ENCODE measurements at regions not wholly inside any gene's neighbourhood (a gene's known extent, or its start where the extent isn't known, plus 50 kb on each side); places are given as distances from the start of the nearest gene placed in this dataset.

DNA sequence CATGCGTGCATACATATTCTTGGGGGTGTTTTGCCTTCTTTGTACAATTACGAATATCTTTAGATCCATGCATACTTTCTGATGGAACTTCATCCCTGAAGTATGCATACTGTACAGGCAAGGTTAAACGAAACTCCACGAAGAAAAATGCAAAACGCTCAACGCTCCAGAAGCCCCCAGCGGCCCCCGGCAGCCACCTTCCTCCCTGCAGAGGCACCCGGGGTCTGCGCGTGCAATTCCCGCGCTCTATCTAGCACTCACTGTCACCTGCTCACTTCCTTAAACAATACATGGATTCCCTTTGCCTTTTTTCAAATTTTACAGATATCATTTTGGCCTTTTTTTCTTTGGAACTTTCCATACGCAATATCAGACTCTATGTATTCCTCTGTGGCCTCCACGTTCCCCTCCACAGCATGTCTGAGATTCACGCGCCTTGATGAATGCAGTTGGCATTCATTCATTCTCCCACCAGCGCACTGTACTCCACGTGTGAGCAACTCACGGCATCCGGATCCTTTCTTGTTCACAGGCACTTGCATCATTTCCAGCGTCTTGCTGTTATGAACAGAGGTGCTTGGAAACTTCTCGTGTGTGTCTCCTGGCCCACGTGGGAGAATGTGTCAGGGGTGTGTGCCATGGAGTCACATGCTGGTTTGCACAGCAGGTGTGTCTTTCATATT is 214.3 kb downstream of the CTTN start:
- Histone ChIP-seq H2AFZ (no peak overlapping the region), H3K9me3 (ENCODE audit: low read depth) (no peaks in the 10 kb centered on the region), H3K9me2 (replicated peaks; ENCODE audit: insufficient read depth) (no peaks in the 10 kb centered on the region), H3K4me3 (no peak overlapping the region), H3K27ac (no peak overlapping the region), H3K4me2 (no peak overlapping the region), H3K4me1 (ENCODE audit: insufficient read depth) (peaks cover 4% of the 10 kb centered on the region), H3K79me2 (no peaks in the 10 kb centered on the region), H3K36me3 (replicated peaks; ENCODE audit: insufficient read depth, low read depth) (no peaks in the 10 kb centered on the region), H4K20me1 (ENCODE audit: insufficient read depth, poor library complexity, severe bottlenecking) (no peaks in the 10 kb centered on the region), H3K27me3 (no peaks in the 10 kb centered on the region)
- DNase-seq (ENCODE audit: low spot score) = no peak
- TF ChIP-seq EZH2 (IDR thresholded peaks at IDR 0.05; ENCODE audit: borderline replicate concordance) (no peak), EZH2phosphoT487 (IDR thresholded peaks at IDR 0.05; ENCODE audit: low read depth, severe bottlenecking, unreplicated experiment) (no peak)
- TF ChIP-seq, protein P1, sequence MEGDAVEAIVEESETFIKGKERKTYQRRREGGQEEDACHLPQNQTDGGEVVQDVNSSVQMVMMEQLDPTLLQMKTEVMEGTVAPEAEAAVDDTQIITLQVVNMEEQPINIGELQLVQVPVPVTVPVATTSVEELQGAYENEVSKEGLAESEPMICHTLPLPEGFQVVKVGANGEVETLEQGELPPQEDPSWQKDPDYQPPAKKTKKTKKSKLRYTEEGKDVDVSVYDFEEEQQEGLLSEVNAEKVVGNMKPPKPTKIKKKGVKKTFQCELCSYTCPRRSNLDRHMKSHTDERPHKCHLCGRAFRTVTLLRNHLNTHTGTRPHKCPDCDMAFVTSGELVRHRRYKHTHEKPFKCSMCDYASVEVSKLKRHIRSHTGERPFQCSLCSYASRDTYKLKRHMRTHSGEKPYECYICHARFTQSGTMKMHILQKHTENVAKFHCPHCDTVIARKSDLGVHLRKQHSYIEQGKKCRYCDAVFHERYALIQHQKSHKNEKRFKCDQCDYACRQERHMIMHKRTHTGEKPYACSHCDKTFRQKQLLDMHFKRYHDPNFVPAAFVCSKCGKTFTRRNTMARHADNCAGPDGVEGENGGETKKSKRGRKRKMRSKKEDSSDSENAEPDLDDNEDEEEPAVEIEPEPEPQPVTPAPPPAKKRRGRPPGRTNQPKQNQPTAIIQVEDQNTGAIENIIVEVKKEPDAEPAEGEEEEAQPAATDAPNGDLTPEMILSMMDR (IDR thresholded peaks at IDR 0.05; ENCODE audit: poor library complexity) = no peak
- 94% methylated on average over 24 of the region's 24 CpGs for WGBS (ENCODE audit: low lambda C conversion rate, missing lambda C conversion rate)

DNA sequence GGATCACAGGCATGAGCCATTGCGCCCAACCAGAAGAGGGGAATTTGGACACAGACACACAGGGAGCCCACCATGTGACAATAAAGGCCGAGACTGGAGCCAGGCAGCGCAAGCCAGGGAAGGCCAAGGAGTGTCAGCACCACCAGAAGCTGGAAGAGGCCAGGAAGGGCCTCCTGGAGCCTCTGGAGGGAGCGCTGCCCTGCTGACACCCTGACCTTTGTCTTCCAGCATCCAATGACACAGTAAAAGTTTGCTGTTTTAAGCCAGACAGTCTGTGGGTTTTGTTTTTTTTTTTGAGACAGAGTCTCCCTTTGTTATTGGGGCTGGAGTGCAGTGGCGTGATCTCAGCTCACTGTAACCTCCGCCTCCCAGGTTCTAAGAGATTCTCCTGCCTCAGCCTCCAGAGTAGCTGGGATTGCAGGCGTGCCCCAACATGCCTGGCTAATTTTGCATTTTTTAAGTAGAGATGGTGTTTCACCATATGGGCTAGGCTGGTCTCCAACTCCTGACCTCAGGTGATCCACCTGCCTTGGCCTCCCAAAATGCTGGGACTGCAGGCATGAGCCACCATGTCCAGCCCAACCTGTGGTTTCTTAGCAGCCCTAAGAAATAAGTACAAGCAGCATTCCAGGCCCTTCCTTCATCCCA is 215.8 kb downstream of the CTTN start:
- Histone ChIP-seq H3K9me2 (replicated peaks; ENCODE audit: insufficient read depth) (no peaks in the 10 kb centered on the region), H4K20me1 (ENCODE audit: insufficient read depth, poor library complexity, severe bottlenecking) (no peaks in the 10 kb centered on the region), H3K36me3 (replicated peaks; ENCODE audit: insufficient read depth, low read depth) (no peaks in the 10 kb centered on the region), H3K27me3 (no peaks in the 10 kb centered on the region), H2AFZ (no peak overlapping the region), H3K4me2 (no peak overlapping the region), H3K79me2 (no peaks in the 10 kb centered on the region), H3K4me1 (ENCODE audit: insufficient read depth) (peaks cover 4% of the 10 kb centered on the region), H3K4me3 (no peak overlapping the region), H3K9me3 (ENCODE audit: low read depth) (no peaks in the 10 kb centered on the region), H3K27ac (no peak overlapping the region)
- no peak for DNase-seq (ENCODE audit: low spot score)
- TF ChIP-seq EZH2 (IDR thresholded peaks at IDR 0.05; ENCODE audit: borderline replicate concordance) (no peak), EZH2phosphoT487 (IDR thresholded peaks at IDR 0.05; ENCODE audit: low read depth, severe bottlenecking, unreplicated experiment) (no peak)
- TF ChIP-seq, protein P1 (IDR thresholded peaks at IDR 0.05; ENCODE audit: poor library complexity) = no peak
- 96% methylated on average over 7 of the region's 7 CpGs for WGBS (ENCODE audit: low lambda C conversion rate, missing lambda C conversion rate)

DNA sequence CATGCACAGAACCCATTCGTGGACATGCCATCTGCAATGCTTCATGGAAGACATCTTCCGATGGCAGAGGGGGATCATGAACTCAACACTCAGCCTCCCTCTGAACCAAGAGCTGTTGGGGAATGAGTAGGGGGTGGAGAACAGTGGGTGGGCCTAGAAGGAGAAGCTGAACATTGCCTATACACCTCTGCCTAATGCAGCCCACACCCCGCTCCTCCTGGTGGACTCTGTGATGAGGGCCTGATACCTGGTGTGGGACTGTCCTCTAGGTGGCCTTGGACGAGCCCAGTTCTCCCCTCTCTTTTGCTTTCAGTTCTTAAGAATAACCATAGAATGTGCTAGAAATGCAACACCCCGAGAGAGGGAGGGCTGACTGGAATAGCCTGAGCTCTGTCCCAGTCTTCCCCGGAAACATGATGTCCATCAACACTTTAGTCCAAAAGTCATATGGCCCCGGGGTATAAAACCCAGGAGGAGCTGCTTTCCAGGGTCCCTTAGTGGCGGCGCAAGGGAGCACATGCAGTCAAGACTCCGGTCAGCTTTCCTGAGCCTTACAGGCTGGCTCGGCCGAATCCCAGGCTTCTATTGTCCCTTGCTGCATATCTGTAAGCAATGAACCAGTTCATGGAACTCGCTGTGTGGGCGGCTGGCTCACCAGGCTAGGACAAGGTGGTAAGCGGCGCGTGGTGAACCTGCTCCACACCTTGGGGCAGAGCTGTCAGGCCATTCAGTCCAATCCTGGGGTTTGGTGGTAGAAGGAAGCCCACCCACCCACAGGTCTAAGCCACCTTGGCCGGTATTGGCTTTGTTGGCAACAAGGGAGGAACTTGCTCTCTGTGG is 216.9 kb downstream of the CTTN start:
- Histone ChIP-seq H3K27ac (no peak overlapping the region), H3K79me2 (no peaks in the 10 kb centered on the region), H3K4me2 (no peak overlapping the region), H3K4me1 (ENCODE audit: insufficient read depth) (peaks cover 4% of the 10 kb centered on the region), H3K27me3 (no peaks in the 10 kb centered on the region), H3K4me3 (no peak overlapping the region), H3K36me3 (replicated peaks; ENCODE audit: insufficient read depth, low read depth) (no peaks in the 10 kb centered on the region), H3K9me3 (ENCODE audit: low read depth) (no peaks in the 10 kb centered on the region), H4K20me1 (ENCODE audit: insufficient read depth, poor library complexity, severe bottlenecking) (no peaks in the 10 kb centered on the region), H3K9me2 (replicated peaks; ENCODE audit: insufficient read depth) (no peaks in the 10 kb centered on the region), H2AFZ (no peak overlapping the region)
- WGBS (ENCODE audit: low lambda C conversion rate, missing lambda C conversion rate) = 98% methylated on average over 18 of the region's 18 CpGs
- no peak for DNase-seq (ENCODE audit: low spot score)
- TF ChIP-seq EZH2 (IDR thresholded peaks at IDR 0.05; ENCODE audit: borderline replicate concordance) (no peak), EZH2phosphoT487 (IDR thresholded peaks at IDR 0.05; ENCODE audit: low read depth, severe bottlenecking, unreplicated experiment) (no peak)
- TF ChIP-seq, protein P1 (IDR thresholded peaks at IDR 0.05; ENCODE audit: poor library complexity) = no peak
